ENCODE measurements at regions not wholly inside any gene's neighbourhood (a gene's known extent, or its start where the extent isn't known, plus 50 kb on each side); places are given as distances from the start of the nearest gene placed in this dataset.

DNA sequence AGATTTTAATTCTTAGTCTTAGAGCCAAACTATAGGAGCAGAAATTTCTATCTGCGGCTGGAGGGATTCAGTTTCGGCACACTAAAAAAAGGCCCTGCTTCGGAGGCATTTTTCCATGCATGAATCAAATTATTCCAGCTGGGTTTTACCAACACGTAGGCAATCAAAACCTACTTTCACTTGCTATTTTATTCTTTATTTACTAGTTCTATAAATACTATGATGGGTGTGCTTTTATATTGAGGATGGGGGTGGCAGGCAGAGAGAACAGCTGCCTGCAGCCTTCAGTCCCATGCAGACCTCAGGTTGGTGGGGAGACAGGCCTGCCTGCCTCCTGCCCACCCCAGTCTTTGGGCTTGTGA lies 609.8 kb downstream of the BCOR start:
- TF ChIP-seq TCF12 (IDR thresholded peaks at IDR 0.05; ENCODE audit: low read depth) (no peak), TAF1 (IDR thresholded peaks at IDR 0.05; ENCODE audit: low read depth) (no peak), EGR1 (IDR thresholded peaks at IDR 0.05) (no peak), RAD21 (IDR thresholded peaks at IDR 0.05; ENCODE audit: low read depth) (no peak), FOXM1 (IDR thresholded peaks at IDR 0.05; ENCODE audit: borderline replicate concordance, low read depth) (no peak)

Measured in Ishikawa (cell line).